ENCODE measurements at regions not wholly inside any gene's neighbourhood (a gene's known extent, or its start where the extent isn't known, plus 50 kb on each side); places are given as distances from the start of the nearest gene placed in this dataset.

- H3K4me3 ChIP-seq (ENCODE audit: low read depth, low read length, poor library complexity, severe bottlenecking), result no peak overlapping the region
- no peaks in the 10 kb centered on the region for H3K27me3 ChIP-seq (replicated peaks; ENCODE audit: insufficient read depth, low read depth, low read length, poor library complexity)
- no peaks in the 10 kb centered on the region for H3K4me1 ChIP-seq (ENCODE audit: insufficient read depth, low read length, poor library complexity, severe bottlenecking)
- ChIA-PET POLR2A (ENCODE audit: low non-redundant PET) (no interaction called here), CTCF (no interaction called here)
- no peak for DNase-seq (ENCODE audit: low spot score)
- intact Hi-C loops (cut with micrococcal nuclease; ENCODE audit: unreplicated experiment), result no loop called here
- no peak overlapping the region for H3K27ac ChIP-seq (ENCODE audit: low read depth, low read length, poor library complexity, severe bottlenecking)
- H3K9me3 ChIP-seq (ENCODE audit: low read depth, low read length, poor library complexity, severe bottlenecking), result no peaks in the 10 kb centered on the region
- no TSS peak for BruUV-seq (replicated peaks)
- TF ChIP-seq EZH2 (IDR thresholded peaks at IDR 0.05; ENCODE audit: borderline replicate concordance, low read depth, low read length, poor library complexity, severe bottlenecking), result no peak
- no peak for TF ChIP-seq CTCF (conservative IDR thresholded peaks at IDR 0.05; ENCODE audit: low read depth, low read length)
- no peaks in the 10 kb centered on the region for H3K36me3 ChIP-seq (ENCODE audit: insufficient read depth, low read length, poor library complexity, severe bottlenecking)
These were observed 686.5 kb upstream of the AUTS2 start for GRCh38 chr7:68911754-68912153.

GRCh38 chr7:68914006-68914405, 684.3 kb upstream of the AUTS2 start:
- BruUV-seq (replicated peaks), result no TSS peak
- DNase-seq (ENCODE audit: low spot score), result no peak
- Histone ChIP-seq H3K4me1 (ENCODE audit: insufficient read depth, low read length, poor library complexity, severe bottlenecking) (no peaks in the 10 kb centered on the region), H3K4me3 (ENCODE audit: low read depth, low read length, poor library complexity, severe bottlenecking) (no peak overlapping the region), H3K9me3 (ENCODE audit: low read depth, low read length, poor library complexity, severe bottlenecking) (peaks cover 9% of the 10 kb centered on the region), H3K27ac (ENCODE audit: low read depth, low read length, poor library complexity, severe bottlenecking) (no peak overlapping the region), H3K36me3 (ENCODE audit: insufficient read depth, low read length, poor library complexity, severe bottlenecking) (no peaks in the 10 kb centered on the region), H3K27me3 (replicated peaks; ENCODE audit: insufficient read depth, low read depth, low read length, poor library complexity) (no peaks in the 10 kb centered on the region)
- ChIA-PET POLR2A (ENCODE audit: low non-redundant PET) (no interaction called here), CTCF (no interaction called here)
- TF ChIP-seq CTCF (conservative IDR thresholded peaks at IDR 0.05; ENCODE audit: low read depth, low read length), result no peak
- no peak for TF ChIP-seq EZH2 (IDR thresholded peaks at IDR 0.05; ENCODE audit: borderline replicate concordance, low read depth, low read length, poor library complexity, severe bottlenecking)
- intact Hi-C loops (cut with micrococcal nuclease; ENCODE audit: unreplicated experiment), result no loop called here

- POLR2A ChIA-PET (ENCODE audit: low non-redundant PET), result no interaction called here
- Histone ChIP-seq H3K36me3 (ENCODE audit: insufficient read depth, low read length, poor library complexity, severe bottlenecking) (no peaks in the 10 kb centered on the region), H3K27me3 (replicated peaks; ENCODE audit: insufficient read depth, low read depth, low read length, poor library complexity) (no peaks in the 10 kb centered on the region), H3K9me3 (ENCODE audit: low read depth, low read length, poor library complexity, severe bottlenecking) (peaks cover 9% of the 10 kb centered on the region), H3K27ac (ENCODE audit: low read depth, low read length, poor library complexity, severe bottlenecking) (no peak overlapping the region), H3K4me3 (ENCODE audit: low read depth, low read length, poor library complexity, severe bottlenecking) (no peak overlapping the region), H3K4me1 (ENCODE audit: insufficient read depth, low read length, poor library complexity, severe bottlenecking) (no peaks in the 10 kb centered on the region)
- CTCF ChIA-PET, result no interaction called here
- BruUV-seq (replicated peaks), result no TSS peak
- intact Hi-C loops (cut with micrococcal nuclease; ENCODE audit: unreplicated experiment), result no loop called here
- no peak for TF ChIP-seq EZH2 (IDR thresholded peaks at IDR 0.05; ENCODE audit: borderline replicate concordance, low read depth, low read length, poor library complexity, severe bottlenecking)
- no peak for TF ChIP-seq CTCF (conservative IDR thresholded peaks at IDR 0.05; ENCODE audit: low read depth, low read length)
- DNase-seq (ENCODE audit: low spot score), result no peak
These were observed 681.1 kb upstream of the AUTS2 start for GRCh38 chr7:68917041-68917651.

Data from A673 (cell line).